ENCODE measurements at regions not wholly inside any gene's neighbourhood (a gene's known extent, or its start where the extent isn't known, plus 50 kb on each side); places are given as distances from the start of the nearest gene placed in this dataset.

DNA sequence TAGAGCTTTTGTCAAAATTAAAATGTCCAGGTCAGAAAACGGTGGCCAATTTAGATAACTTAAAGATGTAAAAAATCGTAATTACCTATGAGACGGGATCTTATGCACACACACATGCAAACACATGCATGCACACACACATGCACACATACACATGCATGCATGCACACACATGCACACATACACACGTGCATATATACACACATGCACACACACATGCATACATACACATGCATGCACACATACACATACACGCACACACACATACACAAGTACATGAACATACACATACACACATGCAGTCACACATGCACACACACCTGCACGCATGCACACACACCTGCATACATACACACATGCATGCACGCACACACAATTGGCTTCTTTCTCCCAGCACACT is 362.0 kb downstream of the IRX1 start:
- no peak for DNase-seq (ENCODE audit: low read depth)

DNA sequence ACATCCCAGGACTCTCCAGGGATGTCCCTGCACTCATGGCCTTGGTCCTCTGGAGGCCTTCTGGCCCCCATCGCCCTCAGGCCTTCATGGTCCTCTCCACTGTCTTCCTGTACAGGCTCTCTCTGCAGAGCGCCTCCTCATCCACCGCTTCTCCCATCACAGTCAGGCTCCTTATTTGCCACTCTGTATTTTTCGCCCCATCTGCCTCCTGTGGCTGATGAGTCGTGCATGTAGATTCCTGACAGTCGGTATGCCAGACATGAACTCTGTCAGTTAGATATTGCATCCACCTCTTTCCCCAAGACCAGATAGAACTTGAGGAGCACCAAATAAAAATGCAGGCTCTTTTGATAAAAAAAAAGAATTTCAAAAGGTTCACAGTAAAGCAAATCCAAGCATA is 362.8 kb downstream of the IRX1 start:
- no peak for DNase-seq (ENCODE audit: low read depth)

DNA sequence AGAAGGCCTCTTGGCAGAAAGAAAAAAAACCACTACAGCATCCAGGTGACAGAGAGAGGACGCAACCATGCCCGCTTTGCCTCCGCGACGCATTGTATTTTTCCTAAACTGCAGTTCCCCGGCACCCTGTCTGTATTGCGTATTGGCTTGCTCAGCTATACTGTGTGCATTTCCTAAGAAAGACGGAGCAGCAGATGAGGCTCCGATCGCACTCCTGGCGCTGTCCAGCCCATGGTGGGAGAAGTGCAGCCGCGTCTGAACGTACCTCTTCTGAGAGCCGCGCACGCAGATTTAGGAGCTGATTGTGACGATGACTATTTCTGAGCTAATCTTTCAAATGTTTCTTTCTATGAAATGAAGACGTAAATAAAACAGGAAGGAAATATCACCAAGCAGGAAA is 366.5 kb downstream of the IRX1 start:
- no peak for DNase-seq (ENCODE audit: low read depth)

DNA sequence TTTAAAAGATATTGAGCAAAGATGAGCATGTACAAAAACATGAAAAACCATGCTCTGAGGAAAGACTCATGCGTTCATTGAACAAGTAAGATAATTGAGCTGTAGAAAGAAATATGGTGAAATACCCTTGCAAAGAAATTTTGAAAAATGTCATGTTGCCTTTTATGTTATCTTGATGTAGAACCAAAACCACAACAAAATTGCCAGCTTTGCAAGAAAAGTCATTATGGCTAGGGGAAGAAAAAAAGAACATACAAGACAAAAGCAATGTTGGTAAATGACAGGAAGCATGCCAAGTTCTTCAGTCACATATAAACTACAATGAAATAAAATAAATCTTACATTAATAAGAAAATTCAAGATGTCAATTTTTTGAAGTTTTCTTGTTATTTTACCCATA is 368.0 kb downstream of the IRX1 start:
- no peak for DNase-seq (ENCODE audit: low read depth)

DNA sequence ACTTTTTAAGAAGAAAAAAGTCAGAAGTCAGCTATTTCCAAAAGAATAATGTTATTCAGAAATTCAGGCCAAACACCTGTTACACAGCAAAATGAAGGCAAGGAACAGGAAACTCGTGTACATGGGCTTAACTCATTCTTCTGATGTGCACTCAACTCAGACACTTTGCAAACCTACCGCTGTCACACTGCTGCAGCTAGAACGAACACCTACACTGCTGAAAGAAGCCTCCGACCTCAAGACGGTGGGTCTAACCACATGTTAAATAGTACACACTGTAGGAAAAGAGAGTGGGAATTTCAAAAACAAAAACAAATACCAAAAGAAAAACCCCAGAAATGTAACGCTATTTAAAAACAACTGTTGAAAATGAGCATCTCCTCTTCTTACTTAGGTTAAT is 384.5 kb downstream of the IRX1 start:
- no peak for DNase-seq (ENCODE audit: low read depth)

DNA sequence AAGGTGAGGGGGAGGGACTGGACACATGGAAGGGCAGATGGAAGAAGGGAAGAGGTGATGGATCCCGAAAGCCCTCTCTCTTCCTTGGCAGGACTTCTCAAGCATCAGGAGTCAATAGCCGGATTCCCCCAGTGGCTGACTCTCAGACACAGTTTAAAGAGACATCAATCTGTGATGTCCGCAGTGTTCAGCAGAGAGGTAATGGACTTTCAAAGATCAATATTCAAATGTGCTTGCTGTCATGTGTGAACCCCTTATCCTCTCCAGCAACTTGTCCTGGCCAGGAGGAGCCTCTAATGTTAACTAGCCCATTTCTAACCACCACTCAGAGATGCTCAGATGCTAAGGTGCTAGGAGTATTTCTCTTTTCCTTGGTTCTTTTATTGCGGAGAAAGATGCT is 392.2 kb downstream of the IRX1 start:
- DNase-seq (ENCODE audit: low read depth) = no peak

DNA sequence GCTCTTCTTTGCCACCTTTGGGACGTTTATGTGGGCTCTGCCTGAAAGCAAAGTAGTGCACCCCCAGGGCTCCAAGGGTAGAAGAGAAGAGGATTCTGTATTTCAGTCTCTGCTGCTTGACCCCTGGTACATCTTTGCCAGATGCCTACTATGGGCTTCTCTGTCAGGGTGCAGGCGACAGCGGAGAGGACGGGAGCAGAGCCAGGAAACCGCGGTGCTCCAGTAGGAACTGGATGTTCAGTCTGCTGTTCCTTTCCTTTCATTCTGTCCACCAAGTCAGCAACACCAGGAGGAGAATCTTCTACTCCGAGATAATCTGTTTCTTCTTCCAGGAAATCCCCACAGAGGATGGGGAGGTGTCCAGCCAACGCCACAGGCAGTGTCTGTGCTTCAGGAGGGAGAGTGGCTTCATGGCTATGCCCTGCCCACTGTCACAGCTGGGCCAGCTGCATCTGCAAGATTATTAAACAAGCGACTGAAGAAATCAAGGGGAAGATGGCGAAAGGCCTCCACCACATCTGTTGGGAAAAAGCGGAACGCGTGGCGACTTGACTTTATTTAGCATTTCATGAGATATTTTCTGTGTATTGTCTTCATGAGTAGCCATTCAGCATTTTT is 398.3 kb downstream of the IRX1 start:
- no peak for DNase-seq (ENCODE audit: low read depth)

DNA sequence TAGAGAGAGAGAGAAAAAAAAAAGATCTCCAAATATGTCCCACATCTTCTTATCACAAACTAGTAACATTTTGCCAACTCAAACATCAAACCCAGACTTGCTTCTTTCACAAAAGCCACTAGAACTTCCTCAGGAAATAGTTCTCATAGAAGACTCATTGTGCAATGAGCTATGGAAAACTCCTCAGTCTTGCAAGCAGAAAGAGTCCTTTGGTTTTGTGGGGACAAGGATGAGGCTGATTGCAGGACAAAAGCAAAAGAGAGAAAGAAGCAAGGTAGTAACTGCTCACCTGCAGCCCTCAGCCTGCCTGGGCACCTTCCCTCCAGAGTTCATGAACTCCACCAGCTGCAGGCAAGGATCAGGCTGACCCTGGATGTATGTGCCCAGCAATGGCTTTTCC is 399.0 kb downstream of the IRX1 start:
- no peak for DNase-seq (ENCODE audit: low read depth)

DNA sequence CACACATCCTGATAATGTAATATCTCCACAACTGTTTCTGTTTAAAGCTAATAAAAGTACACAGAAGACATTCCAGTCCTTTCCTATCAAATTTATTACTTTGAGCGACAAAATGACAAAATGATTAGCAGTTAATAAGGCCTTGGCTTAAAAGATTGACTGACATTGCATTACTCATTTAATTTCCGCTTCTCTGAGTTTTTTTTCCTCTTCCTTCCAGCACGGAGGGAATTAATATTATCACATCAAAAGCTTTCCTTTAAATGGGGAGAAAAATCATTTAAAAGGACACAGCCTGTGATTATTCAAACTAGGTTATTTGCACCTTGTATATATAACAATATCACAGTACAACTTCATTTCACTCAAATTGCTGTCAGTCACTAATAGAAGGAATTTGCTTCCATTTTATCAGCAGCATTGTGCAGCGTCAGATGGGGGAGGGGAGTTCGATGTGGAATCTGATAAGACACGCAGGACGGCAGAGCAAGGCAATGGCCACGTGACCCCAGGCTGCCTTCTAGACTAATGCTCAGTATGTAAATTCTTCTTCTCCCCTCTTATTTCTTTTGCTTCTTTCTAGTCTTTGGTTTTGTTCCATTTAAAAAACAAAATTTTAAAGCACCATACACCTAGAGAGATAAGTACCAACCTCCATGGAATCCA is 400.5 kb downstream of the IRX1 start:
- DNase-seq (ENCODE audit: low read depth) = no peak

DNA sequence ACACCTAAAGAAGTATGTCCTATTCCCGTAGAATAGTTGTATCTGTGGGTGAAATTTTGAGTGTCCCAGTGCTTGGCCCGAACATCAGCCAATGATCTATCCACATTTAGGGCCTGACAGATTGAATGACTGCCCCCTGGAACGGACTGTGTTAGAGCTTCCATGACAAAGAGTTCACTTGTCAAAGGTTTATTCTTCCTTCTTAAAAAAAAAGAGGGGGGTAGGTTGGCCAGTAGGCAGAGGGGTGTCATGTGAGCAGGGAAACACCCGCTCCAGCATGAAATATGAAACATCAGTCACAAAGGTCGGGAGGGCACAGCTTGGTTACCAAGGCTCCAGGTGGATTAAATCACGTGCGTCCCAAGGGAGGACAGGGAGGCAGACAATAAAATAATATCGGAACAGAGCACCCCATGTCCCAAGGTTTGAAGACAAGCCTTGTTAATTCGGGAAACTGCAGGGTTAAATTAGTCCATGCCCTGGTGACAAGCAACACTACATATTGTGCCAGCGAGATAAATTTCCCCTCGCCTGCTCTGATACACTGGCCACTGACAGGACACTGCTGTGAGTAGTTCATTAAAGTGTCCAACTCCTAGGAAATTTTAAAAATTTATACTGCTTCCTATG is 401.2 kb downstream of the IRX1 start:
- no peak for DNase-seq (ENCODE audit: low read depth)

DNA sequence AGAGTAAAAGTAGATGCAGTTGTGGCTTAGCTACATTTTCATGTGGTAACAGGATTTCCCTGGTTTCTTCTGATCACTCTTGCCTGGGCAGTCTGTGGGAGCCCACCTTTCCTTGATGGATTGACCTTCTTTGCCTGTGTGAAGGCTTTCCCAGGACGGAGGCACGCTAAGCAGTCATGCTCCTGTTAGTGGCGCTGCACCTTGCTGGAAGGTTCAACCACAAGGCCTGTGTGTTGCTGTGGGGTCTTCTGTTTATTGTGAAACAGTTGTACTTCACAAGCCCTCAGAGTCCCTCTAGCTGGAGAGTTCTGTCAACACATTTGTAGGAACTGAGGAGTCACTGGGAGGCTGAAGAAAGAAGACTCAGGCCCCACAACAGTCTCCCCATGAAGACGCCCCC is 402.0 kb downstream of the IRX1 start:
- no peak for DNase-seq (ENCODE audit: low read depth)

DNA sequence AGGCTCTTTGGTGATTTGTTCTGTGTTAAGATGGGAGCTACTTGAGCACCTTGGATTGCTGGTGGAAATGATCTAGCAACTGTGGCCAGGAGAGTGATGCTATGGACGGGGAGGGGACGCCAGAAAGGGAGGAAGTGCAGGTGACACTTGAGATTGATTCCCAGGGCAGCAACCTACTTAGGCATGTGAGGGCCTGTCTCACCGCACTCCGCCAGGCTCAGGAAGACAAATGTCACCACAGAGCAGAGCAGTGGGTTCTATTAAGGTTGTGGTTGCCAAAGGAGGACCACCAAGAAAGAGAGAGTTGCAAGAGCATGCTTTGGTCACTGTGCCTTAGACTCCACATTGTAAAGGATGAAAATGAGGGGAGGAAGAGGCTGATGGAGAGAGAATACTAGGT is 404.3 kb downstream of the IRX1 start:
- DNase-seq (ENCODE audit: low read depth) = no peak

DNA sequence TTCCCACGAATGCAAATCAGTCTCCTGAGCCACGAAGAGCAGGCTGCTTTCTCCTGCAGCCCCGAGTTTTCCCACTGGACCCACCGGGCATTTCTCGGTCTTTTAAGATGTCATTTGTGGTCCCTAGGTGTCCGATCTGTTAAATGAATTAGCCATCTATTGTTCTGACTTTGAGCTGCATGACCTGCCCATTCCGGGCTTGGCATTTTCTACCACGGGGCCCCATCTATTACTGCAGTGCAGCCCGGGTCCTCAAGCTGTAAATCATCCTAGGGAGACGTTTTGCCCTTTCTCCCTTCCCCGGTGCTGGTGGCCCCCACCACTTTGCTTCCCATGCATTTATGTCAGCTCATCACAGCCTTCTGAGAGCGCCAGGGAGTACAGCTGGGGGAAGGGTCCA is 405.4 kb downstream of the IRX1 start:
- DNase-seq (ENCODE audit: low read depth) = no peak

DNA sequence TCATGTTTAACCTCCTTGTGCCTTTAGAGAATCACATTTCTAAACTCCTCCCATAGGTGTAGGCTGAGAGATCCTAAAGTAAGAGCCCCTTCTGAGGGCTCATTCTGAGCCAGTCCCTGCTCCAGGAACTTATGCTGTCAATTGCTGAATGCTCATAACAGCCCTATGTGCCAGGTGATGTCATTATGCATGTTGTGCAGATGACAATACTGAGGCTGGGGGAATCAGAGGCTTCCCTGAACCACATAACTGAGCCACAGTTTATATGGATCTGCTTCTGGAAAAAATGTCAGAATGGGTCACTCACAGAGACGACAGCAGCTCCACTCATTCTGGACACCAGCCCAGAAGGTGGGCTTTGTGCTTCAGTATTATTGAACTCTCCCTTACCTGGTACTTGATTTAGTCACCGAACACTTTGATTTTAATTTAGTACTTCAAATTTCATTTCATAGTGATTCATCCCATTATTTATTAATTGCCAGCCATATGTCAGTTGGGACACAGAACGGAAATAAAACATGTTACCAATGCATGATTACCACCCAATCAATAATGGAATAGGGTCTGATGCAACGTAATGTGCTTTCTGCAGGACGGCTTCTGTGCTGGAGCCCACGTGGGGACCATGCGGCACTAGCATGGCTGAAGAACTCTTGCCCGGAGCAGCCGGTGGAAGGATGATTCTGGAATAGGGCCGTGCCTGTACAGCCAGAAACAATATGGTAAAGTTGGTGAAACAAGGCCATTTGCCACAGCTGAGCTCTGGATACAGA is 406.3 kb downstream of the IRX1 start:
- DNase-seq (ENCODE audit: low read depth) = no peak

DNA sequence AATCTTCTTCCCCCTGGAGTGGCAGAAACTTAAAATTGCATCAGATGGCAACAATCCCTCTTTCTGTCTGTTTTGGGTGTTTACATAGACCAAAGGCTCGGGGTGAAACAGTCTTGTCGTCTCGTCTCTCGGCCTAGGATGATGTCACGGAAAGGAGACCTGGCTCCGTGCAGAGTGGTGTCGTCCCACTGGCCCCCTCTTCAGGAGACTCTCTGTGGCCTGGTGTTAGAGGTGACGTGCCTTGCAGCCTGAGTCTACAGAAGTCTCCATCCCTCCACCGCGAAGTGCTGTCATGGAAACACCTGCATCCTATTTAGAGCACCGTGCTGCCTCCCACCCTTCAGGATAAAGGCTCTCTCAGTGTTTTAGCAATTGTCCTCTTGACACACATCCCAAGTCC is 409.7 kb downstream of the IRX1 start:
- no peak for DNase-seq (ENCODE audit: low read depth)

DNA sequence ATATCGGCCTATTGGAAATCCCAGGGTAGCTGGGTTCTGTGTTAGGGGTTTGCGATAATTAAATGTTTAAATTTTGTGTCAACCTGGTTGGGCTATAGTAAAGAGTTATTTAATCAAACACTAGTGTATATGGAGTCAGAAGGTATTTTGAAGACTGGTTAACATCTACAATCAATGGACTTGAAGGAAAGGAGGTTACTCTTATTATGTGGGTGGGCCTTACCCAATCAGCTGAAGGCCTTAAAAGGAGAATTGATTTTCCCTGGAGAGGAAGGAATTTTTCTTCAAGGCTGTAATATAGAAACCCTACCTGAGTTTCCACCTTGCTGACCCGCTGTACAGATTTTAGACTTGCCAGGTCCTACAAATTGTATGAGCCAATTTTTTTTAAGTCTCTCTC is 411.4 kb downstream of the IRX1 start:
- no peak for DNase-seq (ENCODE audit: low read depth)

DNA sequence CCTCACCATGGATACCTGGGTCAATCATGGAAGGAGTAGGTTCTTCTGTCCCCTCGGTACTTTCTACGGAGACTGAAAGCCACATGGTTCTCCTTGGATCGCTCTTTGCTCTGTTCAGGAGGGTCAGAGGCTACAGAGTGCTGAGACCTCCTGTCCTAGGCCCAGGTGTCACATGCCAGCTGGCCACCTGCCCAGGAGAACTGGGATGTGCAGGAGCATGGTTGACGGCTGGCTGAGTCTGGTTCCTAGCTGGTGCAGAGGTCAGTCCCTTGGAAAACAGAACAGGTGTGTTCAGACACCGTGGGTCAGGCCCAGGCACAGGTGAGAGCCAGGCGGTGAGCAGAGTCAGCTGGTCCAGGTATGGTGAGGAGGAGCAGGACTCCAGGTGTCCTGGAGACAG is 416.3 kb downstream of the IRX1 start:
- no peak for DNase-seq (ENCODE audit: low read depth)

DNA sequence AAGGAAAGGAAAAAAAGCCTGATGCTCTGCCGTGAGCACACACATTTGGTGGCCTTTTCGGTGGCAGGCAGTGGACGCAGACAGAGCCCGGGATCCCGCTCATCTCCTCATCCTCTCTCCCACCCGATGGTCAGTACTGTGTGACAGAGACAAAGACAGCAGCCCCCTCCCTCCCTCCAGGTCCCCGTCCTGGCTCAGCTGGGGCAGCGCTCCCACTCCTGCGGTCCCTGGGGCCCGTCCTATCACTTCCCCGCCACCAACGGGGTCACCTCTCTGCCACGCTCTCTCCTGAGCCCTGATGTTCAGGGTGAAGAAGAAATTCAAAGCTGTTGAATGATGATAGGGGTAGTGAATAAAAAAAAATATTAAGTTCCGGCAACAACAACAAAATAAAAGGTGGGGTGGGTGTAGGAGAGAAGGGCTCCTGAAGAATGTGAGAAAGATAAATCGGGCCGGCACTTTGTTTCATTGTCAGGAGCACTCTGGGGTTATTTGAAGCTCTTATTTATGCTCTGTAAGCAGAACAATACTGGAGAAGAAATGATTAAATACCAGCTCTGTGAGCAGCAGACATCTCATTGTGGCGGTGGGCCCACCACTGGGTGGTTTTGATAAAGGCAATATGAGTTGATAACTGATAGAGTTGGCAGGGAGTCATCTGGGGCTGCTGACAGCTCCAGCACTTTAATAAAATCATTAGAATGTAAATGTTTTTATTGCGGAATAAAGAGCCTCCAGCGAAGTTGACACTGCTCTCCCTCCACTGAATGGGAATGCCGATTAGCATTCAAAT is 417.7 kb downstream of the IRX1 start:
- DNase-seq (ENCODE audit: low read depth) = no peak

DNA sequence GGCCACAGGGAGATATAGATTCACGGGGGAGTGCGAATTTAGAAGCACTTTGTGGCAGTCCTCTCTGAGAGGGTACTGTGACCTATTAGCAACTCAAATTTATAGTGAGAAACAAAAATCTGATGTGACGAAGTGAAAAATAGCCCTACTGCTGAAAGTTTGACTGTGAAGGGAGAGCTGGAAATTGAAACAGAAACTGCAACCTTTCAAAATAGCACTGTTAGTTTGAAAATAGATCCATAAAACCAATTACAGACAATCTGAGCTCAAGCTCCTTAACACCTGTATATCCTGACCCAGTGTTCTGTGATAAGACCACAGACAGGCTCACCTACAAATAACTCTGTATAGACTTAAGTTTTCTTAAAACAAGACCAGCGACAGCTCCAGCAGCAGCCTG is 420.1 kb downstream of the IRX1 start:
- DNase-seq (ENCODE audit: low read depth) = no peak

DNA sequence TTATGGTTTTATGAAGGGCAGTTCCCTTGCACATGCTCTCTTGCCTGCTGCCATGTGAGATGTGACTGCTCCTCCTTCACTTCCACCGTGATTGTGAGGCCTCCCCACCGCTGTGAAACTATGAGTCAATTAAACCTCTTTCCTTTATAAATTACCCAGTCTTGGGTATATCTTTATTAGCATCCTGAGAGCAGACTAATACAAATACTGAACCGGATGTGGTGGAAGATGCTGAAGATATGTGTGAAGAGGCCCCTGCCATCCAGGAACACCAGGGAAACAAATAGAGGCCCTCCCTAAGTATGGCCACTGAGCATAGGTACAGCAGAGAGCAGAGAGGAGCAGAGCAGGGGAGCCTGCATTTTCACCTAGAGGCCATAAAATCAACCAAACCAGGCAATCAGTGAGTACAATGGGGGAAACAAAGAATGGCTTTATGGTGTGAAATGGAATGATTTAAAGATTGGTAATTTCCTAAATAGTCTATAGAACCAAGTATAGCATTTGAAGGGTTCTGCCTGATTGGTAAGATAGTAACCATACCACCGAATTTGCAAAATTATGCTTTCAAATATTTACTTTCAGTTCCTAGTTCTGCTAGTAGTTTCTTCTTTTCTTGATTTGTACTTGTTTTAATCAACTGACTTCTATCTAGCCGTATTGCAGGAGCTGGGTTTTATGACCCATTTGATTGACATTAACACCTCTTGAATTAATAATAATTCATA is 421.6 kb downstream of the IRX1 start:
- DNase-seq (ENCODE audit: low read depth) = no peak

DNA sequence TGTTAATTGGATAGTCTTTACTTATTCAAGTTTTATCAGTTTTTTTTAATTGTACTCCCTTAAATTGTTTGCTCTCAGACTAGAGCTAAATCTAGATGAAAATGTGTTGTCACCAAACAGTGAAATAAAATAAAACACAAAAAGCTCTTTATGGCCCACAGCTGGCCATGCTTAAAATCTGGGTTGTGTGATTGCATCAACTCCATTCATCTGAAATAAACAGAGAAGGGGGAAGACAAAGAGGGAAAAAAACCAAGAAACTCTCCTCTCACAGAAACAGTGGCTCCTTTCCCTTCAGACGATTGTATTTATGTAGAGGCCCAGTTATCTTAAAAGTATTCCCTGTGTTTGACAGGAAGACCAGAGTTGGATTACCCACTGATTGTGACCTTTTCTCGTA is 422.4 kb downstream of the IRX1 start:
- no peak for DNase-seq (ENCODE audit: low read depth)
